ENCODE measurements at regions not wholly inside any gene's neighbourhood (a gene's known extent, or its start where the extent isn't known, plus 50 kb on each side); places are given as distances from the start of the nearest gene placed in this dataset.

- DNase-seq: no peak
These were observed 65.6 kb upstream of the SGCD start for GRCh38 chr5:156261275-156261939.

GRCh38 chr5:156271569-156271968 is 55.4 kb upstream of the SGCD start:
- no peak for DNase-seq

- no peak for DNase-seq
These were observed 54.8 kb upstream of the SGCD start for GRCh38 chr5:156272139-156272538.

- DNase-seq: no peak
These were observed 53.6 kb upstream of the SGCD start for GRCh38 chr5:156273325-156273724.

- DNase-seq: no peak
These were observed 52.5 kb upstream of the SGCD start for GRCh38 chr5:156274453-156274852.

All from right lung (tissue), 2 donors.